GM19025 (cell line): ENCODE measurements at regions not wholly inside any gene's neighbourhood (a gene's known extent, or its start where the extent isn't known, plus 50 kb on each side); places are given as distances from the start of the nearest gene placed in this dataset.
"Not testable (repeated sequence)": the region's sequence is repeated elsewhere in the genome, so short reads cannot be mapped to it uniquely, and the experiment has no call there.

Experiments
- ATAC-seq: cut with Tn5 transposase; IDR thresholded peaks from one replicate; pipeline ENCODE4 v1.9.1; 2021; ENCODE audit warnings: mild to moderate bottlenecking, low read depth, moderate library complexity; ENCODE audit not compliant: unreplicated experiment

GRCh38 chr15:44817797-44818196 lies 81.5 kb downstream of the TRIM69 start:
- not testable (repeated sequence) for ATAC-seq

- ATAC-seq, result not testable (repeated sequence)
Observed at GRCh38 chr15:44819331-44819987, 83.1 kb downstream of the TRIM69 start.

- not testable (repeated sequence) for ATAC-seq
Observed at GRCh38 chr15:44820535-44820934, 84.2 kb downstream of the TRIM69 start.

GRCh38 chr15:44820967-44821366 lies 84.6 kb downstream of the TRIM69 start:
- not testable (repeated sequence) for ATAC-seq

GRCh38 chr15:44824277-44825145 lies 88.2 kb downstream of the TRIM69 start:
- ATAC-seq, result not testable (repeated sequence)

- not testable (repeated sequence) for ATAC-seq
Observed at GRCh38 chr15:44826583-44826982, 90.3 kb downstream of the TRIM69 start.

GRCh38 chr15:44828229-44828914 lies 92.0 kb downstream of the TRIM69 start:
- not testable (repeated sequence) for ATAC-seq

GRCh38 chr15:44829150-44829549 lies 92.8 kb downstream of the TRIM69 start:
- ATAC-seq, result not testable (repeated sequence)

GRCh38 chr15:44830692-44831408 lies 94.5 kb downstream of the TRIM69 start:
- not testable (repeated sequence) for ATAC-seq

GRCh38 chr15:44831409-44831741 lies 95.0 kb downstream of the TRIM69 start:
- ATAC-seq, result not testable (repeated sequence)

- not testable (repeated sequence) for ATAC-seq
Observed at GRCh38 chr15:44832133-44832532, 95.8 kb downstream of the TRIM69 start.

- ATAC-seq, result not testable (repeated sequence)
Observed at GRCh38 chr15:44833081-44833480, 96.8 kb downstream of the TRIM69 start.

GRCh38 chr15:44833761-44834160 lies 97.4 kb downstream of the TRIM69 start:
- not testable (repeated sequence) for ATAC-seq

- ATAC-seq, result not testable (repeated sequence)
Observed at GRCh38 chr15:44835082-44835481, 98.8 kb downstream of the TRIM69 start.

GRCh38 chr15:44836094-44836493 lies 99.8 kb downstream of the TRIM69 start:
- ATAC-seq, result no peak

- ATAC-seq, result not testable (repeated sequence)
Observed at GRCh38 chr15:44838929-44839328, 102.6 kb downstream of the TRIM69 start.

GRCh38 chr15:44841762-44842161 lies 105.4 kb downstream of the TRIM69 start:
- not testable (repeated sequence) for ATAC-seq

- ATAC-seq, result not testable (repeated sequence)
Observed at GRCh38 chr15:44842883-44843282, 106.6 kb downstream of the TRIM69 start.

GRCh38 chr15:44844936-44845335 lies 108.6 kb downstream of the TRIM69 start:
- ATAC-seq, result not testable (repeated sequence)

GRCh38 chr15:44846156-44846555 lies 109.8 kb downstream of the TRIM69 start:
- not testable (repeated sequence) for ATAC-seq
